CD4-positive, alpha-beta T cell (primary cell): ENCODE measurements at regions not wholly inside any gene's neighbourhood (a gene's known extent, or its start where the extent isn't known, plus 50 kb on each side); places are given as distances from the start of the nearest gene placed in this dataset.

Experiments
- ATAC-seq: fragments of 200-7000 bp; cut with Tn5 transposase; one replicate; pipeline ENCODE4 v1.10.0; 2022; ENCODE audit warnings: mild to moderate bottlenecking; ENCODE audit not compliant: poor library complexity
- CTCF ChIA-PET: fragments of 350-600 bp; sonication (Branson Sonifier 250); formaldehyde crosslinking; loops from one replicate; lab custom pipeline; 2021; ENCODE audit warnings: antibody characterized with exemption, inconsistent platforms; lab: Charles Lee
- POLR2A ChIA-PET: fragments of 350-600 bp; sonication (Branson Sonifier 250); formaldehyde crosslinking; loops from one replicate; lab custom pipeline; 2021; ENCODE audit warnings: antibody characterized with exemption, inconsistent platforms; lab: Charles Lee
- DNase-seq, 14 experiments: peaks; one replicate each; pipeline ENCODE4 v3.0.0-alpha.2; 2013 to 2020; ENCODE audit warnings: mixed read lengths in 2 of 14
- H3K27ac ChIP-seq, 2 donors: one replicate each; pipeline versions ENCODE4 v1.5.1 to v1.7.0; 2013; ENCODE audit warnings: low read length in 2 of 2, low read depth in 1 of 2, mild to moderate bottlenecking in 1 of 2
- H3K27me3 ChIP-seq, 2 experiments: 1 replicate in 1 of 2; 2 replicates in 1 of 2; pipeline versions ENCODE4 v1.6.1 to v1.7.0; 2013; ENCODE audit warnings: low read length in 2 of 2, control low read depth in 1 of 2, mild to moderate bottlenecking in 1 of 2, moderate library complexity in 1 of 2; ENCODE audit not compliant: insufficient read depth in 2 of 2, control insufficient read depth in 1 of 2
- H3K36me3 ChIP-seq: one replicate; pipeline ENCODE4 v1.6.1; 2013; ENCODE audit warnings: low read length, control low read depth; ENCODE audit not compliant: insufficient read depth
- H3K4me1 ChIP-seq: one replicate; pipeline ENCODE4 v1.6.1; 2013; ENCODE audit warnings: low read length, control low read depth; ENCODE audit not compliant: insufficient read depth
- H3K4me3 ChIP-seq: one replicate; pipeline ENCODE4 v1.5.1; 2013; ENCODE audit warnings: mild to moderate bottlenecking, low read length, moderate library complexity
- H3K9me3 ChIP-seq, 2 experiments: 1 replicate in 1 of 2; 2 replicates in 1 of 2; pipeline versions ENCODE4 v1.6.1 to v1.7.0; 2013; ENCODE audit warnings: low read length in 2 of 2, mild to moderate bottlenecking in 2 of 2, control low read depth in 1 of 2, moderate library complexity in 1 of 2; ENCODE audit not compliant: control insufficient read depth in 1 of 2, insufficient read depth in 1 of 2
- H3K27ac Mint-ChIP-seq: one replicate; pipeline ENCODE4 v1.8.0; 2020; ENCODE audit warnings: mixed read lengths
- H3K27me3 Mint-ChIP-seq: one replicate; pipeline ENCODE4 v1.8.0; 2021; ENCODE audit warnings: mixed read lengths
- H3K36me3 Mint-ChIP-seq: one replicate; pipeline ENCODE4 v1.8.0; 2021; ENCODE audit warnings: low read depth, mixed read lengths
- H3K4me1 Mint-ChIP-seq: one replicate; pipeline ENCODE4 v1.8.0; 2021; ENCODE audit warnings: low read depth, mixed read lengths
- H3K4me3 Mint-ChIP-seq: one replicate; pipeline ENCODE4 v1.8.0; 2020; ENCODE audit warnings: mild to moderate bottlenecking, mixed read lengths
- H3K9me3 Mint-ChIP-seq: one replicate; pipeline ENCODE4 v1.8.0; 2020; ENCODE audit warnings: mixed read lengths
- intact Hi-C, 2 experiments: fragments of 100-400 bp; cut with DNase I in 1 of 2; cut with micrococcal nuclease in 1 of 2; formaldehyde crosslinking; loops; one replicate each; pipeline versions ENCODE4 v1.15.1 to v1.9.0; 2023 to 2025; cut with DNase I, micrococcal nuclease
- TF ChIP-seq, protein P1 (sequence below): fragments of 200-600 bp; IDR thresholded peaks from one replicate; pipeline ENCODE4 v1.8.0; 2022; ENCODE audit warnings: antibody characterized with exemption, mild to moderate bottlenecking

DNA sequence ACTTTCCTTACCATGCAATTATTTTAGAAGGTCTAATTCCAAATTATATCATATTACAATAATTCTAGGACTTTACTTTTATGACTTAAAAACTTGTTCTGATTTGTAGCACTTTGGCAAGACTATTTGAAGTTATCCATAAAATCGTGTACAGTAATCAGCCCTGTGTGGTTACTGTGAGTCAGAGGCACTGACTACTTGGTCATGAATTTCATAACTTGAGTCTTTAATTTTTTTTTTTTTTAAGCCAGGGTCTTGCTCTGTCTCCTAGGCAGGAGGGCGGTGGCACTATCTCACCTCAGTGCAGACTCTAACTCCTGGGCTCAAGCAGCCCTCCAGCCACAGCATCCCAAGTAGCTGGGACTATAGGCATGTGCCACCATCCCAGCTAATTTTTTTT is 1319.2 kb upstream of the SLC10A2 start:
- Histone ChIP-seq H3K27me3 (no peaks in the 10 kb centered on the region), H3K27ac (no peak overlapping the region), H3K36me3 (no peaks in the 10 kb centered on the region), H3K9me3 (no peaks in the 10 kb centered on the region), H3K4me1 (no peaks in the 10 kb centered on the region), H3K4me3 (no peak overlapping the region)
- intact Hi-C loops: no loop called here
- no peak overlapping the region for H3K27ac Mint-ChIP-seq
- ATAC-seq: no peak
- DNase-seq: no peak
- no peaks in the 10 kb centered on the region for H3K36me3 Mint-ChIP-seq
- TF ChIP-seq, protein P1, sequence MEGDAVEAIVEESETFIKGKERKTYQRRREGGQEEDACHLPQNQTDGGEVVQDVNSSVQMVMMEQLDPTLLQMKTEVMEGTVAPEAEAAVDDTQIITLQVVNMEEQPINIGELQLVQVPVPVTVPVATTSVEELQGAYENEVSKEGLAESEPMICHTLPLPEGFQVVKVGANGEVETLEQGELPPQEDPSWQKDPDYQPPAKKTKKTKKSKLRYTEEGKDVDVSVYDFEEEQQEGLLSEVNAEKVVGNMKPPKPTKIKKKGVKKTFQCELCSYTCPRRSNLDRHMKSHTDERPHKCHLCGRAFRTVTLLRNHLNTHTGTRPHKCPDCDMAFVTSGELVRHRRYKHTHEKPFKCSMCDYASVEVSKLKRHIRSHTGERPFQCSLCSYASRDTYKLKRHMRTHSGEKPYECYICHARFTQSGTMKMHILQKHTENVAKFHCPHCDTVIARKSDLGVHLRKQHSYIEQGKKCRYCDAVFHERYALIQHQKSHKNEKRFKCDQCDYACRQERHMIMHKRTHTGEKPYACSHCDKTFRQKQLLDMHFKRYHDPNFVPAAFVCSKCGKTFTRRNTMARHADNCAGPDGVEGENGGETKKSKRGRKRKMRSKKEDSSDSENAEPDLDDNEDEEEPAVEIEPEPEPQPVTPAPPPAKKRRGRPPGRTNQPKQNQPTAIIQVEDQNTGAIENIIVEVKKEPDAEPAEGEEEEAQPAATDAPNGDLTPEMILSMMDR: no peak
- H3K9me3 Mint-ChIP-seq: peaks cover 12% of the 10 kb centered on the region
- H3K27me3 Mint-ChIP-seq: no peaks in the 10 kb centered on the region
- ChIA-PET CTCF (no interaction called here), POLR2A (no interaction called here)
- H3K4me1 Mint-ChIP-seq: no peaks in the 10 kb centered on the region
- no peak overlapping the region for H3K4me3 Mint-ChIP-seq

DNA sequence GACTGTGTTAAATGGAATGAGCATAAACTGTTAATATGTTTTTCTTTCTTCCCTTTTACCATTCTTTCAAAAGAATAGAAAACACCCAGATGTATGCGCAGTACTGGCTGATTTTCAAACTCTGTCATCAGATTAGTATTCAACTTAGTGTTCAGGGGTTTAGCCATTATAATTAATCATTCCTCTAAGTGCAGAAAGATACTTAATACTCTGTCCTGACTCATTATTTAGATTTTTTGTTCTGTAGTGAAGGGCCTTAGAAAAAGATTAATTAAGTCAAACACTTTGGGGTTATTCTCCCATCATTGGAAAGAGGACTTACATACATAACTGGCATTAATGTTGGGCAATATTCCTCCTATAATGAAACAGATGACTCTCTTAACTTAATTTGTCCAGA is 1316.7 kb upstream of the SLC10A2 start:
- POLR2A ChIA-PET: no interaction called here
- Mint-ChIP-seq H3K36me3 (no peaks in the 10 kb centered on the region), H3K27me3 (no peaks in the 10 kb centered on the region), H3K4me3 (no peak overlapping the region), H3K27ac (no peak overlapping the region), H3K9me3 (peaks cover 12% of the 10 kb centered on the region), H3K4me1 (no peaks in the 10 kb centered on the region)
- Histone ChIP-seq H3K4me3 (no peak overlapping the region), H3K9me3 (no peaks in the 10 kb centered on the region), H3K27ac (no peak overlapping the region), H3K27me3 (no peaks in the 10 kb centered on the region), H3K4me1 (no peaks in the 10 kb centered on the region), H3K36me3 (no peaks in the 10 kb centered on the region)
- intact Hi-C loops: no loop called here
- ATAC-seq: no peak
- CTCF ChIA-PET: no interaction called here
- TF ChIP-seq, protein P1: no peak
- no peak for DNase-seq

DNA sequence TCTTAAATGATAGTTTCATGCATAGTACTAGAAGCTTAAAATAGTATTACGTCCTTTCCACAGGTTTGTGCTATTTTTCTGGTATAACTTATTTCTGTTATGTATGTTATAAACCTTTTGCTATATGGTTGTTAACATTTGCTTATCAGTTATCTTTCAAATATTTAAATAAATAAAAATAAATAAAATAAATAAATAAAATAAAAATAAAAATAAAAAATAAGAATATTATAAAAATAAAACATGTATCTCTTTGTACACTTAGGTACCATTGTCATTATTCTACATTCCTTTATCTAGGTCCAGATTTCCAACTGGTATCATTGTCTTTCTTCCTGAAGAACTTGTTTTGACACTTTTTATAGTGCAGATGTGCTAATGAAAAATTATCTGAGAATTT is 1310.4 kb upstream of the SLC10A2 start:
- Mint-ChIP-seq H3K4me3 (no peak overlapping the region), H3K27ac (no peak overlapping the region), H3K27me3 (no peaks in the 10 kb centered on the region), H3K36me3 (no peaks in the 10 kb centered on the region), H3K9me3 (peaks cover 2% of the 10 kb centered on the region), H3K4me1 (no peaks in the 10 kb centered on the region)
- no peaks in the 10 kb centered on the region for H3K36me3 ChIP-seq
- CTCF ChIA-PET: no interaction called here
- DNase-seq (no peak), ATAC-seq (no peak)
- TF ChIP-seq, protein P1: no peak
- H3K9me3 ChIP-seq: peaks cover 0 to 6% of the 10 kb centered on the region in 2 experiments
- H3K27ac ChIP-seq: no peak overlapping the region
- POLR2A ChIA-PET: no interaction called here
- no peak overlapping the region for H3K4me3 ChIP-seq
- no peaks in the 10 kb centered on the region for H3K4me1 ChIP-seq
- intact Hi-C loops: no loop called here
- H3K27me3 ChIP-seq: no peaks in the 10 kb centered on the region
